Ammon's horn (tissue), 1 donor: ENCODE measurements at regions not wholly inside any gene's neighbourhood (a gene's known extent, or its start where the extent isn't known, plus 50 kb on each side); places are given as distances from the start of the nearest gene placed in this dataset.
"Not testable (repeated sequence)": the region's sequence is repeated elsewhere in the genome, so short reads cannot be mapped to it uniquely, and the experiment has no call there.

ENCODE experiments used
- DNase-seq: peaks from one replicate; pipeline ENCODE4 v3.0.0-alpha.2; 2016; ENCODE audit warnings: low spot score

GRCh38 chr5:27947088-27947487 is 908.7 kb upstream of the CDH9 start:
- peak; percentile 5 for DNase-seq

DNA sequence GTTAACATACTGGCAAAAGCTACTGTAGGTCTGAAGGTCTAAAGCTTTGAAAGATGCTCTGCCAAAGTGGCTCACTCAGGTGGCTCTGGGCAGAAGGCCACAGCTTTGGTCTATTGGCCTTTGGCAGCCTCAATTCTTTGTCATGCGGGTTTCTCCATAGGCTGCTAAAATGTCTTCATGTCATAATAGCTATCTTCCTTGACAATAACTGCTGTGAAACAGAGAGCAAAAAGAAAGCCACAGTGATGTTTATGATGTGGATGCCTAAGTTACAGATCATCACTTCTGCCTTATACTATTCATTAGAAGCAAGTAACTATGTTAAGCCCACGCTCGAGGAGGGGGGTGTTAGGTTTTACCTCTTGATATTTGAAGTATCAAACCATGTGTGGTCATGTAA is 906.1 kb upstream of the CDH9 start:
- DNase-seq: no peak

DNA sequence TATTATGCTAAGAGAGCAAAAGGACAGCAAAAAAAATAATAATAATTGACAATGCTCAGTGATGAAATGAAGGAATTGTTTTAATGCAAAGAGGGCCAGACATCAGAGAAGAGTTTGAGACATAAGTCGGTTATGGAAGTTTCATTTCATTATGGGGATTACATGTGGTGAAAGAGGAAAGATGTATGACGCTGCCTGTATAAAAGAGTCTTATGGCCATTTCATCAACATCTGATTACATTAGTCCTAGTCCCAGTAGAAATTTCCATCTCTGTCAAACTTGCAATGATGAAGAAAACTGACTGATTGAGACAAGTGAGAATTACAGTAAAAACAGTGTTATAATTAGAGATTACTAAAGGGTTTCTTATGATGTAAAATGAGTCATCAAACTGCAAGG is 900.6 kb upstream of the CDH9 start:
- DNase-seq: no peak

GRCh38 chr5:27928060-27928459 is 889.7 kb upstream of the CDH9 start:
- DNase-seq: no peak

- DNase-seq: no peak
Measured at GRCh38 chr5:27911216-27911615, 872.8 kb upstream of the CDH9 start.

- DNase-seq: no peak
Measured at GRCh38 chr5:27908341-27908740, 870.0 kb upstream of the CDH9 start.

GRCh38 chr5:27906931-27907601 is 868.7 kb upstream of the CDH9 start:
- DNase-seq: no peak

DNA sequence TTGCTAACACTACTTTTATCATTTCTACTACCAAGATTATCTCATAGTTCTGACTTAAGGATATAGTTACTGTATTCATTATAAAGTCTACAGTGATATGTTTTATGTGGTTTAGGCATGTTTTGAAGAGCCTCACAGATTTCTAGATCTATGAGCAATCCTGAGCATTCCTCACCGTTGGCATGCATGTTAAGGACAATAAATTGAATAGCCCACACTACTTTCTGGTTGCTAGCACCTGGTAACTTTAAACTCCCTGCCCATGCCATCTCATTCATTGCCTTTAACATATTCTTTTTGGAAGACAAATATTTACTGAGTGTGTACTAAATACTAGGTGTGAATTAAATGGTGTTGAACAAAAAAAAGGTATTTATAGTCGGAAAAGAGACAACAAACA is 868.1 kb upstream of the CDH9 start:
- DNase-seq: no peak

DNA sequence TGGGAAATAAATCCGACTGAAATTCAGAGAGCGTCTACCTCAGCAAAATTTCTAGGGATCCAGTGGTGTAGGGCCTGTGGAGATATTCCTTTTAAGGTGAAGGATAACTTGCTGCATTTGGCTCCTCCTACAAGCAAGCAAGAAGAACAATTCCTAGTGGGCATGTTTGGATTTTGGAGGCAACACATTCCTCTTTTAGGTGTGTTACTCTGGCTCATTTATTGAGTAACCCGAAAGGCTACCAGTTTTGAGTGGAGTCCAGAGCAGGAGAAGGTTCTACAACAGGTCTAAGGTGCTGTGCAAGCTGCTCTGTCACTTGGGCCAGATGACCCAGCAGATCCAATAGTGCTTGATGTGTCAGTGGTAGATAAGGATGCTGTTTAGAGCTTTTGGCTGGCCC is 862.4 kb upstream of the CDH9 start:
- no peak for DNase-seq

GRCh38 chr5:27876071-27876470 is 837.7 kb upstream of the CDH9 start:
- DNase-seq: no peak

- no peak for DNase-seq
Measured at GRCh38 chr5:27875148-27875547, 836.8 kb upstream of the CDH9 start.

DNA sequence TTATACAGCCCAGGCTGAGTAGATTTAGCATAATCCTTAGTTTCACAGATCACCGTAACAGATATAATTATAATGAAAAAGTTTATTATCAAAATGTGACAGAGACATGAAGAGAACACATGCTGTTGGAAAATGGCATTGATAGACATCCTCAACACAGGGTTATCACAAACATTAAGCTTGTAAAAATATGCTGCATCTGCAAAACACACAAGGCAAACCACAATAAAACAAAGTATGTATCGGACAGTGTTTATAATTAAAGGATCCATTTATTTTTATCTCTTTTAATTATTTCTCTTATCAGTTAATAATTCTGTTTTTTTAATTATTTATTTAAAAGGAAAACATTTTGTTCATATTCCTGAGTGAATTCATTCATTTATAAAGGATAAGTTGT is 829.9 kb upstream of the CDH9 start:
- DNase-seq: no peak

- DNase-seq: no peak
Measured at GRCh38 chr5:27855491-27855890, 817.1 kb upstream of the CDH9 start.

GRCh38 chr5:27854243-27854852 is 816.0 kb upstream of the CDH9 start:
- DNase-seq: no peak

DNA sequence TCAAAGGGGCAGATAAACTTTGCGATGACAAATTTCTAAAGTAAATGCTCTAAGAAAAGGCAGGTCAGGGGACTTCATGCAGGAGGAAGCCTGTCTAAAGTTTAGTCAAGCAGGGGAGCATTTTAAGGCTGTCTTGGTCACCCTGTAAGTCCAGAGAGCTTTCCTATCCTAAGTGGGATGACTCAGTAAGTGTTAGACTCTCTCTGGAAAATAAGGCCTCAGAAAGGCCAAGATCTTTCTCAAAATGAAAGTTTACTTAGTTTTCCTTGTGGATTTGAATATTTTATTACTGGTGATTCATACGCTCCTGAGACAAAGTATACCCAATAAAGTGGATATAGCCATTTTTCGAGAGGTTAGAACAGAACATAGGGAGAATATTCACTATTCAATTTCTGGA is 806.9 kb upstream of the CDH9 start:
- no peak for DNase-seq

DNA sequence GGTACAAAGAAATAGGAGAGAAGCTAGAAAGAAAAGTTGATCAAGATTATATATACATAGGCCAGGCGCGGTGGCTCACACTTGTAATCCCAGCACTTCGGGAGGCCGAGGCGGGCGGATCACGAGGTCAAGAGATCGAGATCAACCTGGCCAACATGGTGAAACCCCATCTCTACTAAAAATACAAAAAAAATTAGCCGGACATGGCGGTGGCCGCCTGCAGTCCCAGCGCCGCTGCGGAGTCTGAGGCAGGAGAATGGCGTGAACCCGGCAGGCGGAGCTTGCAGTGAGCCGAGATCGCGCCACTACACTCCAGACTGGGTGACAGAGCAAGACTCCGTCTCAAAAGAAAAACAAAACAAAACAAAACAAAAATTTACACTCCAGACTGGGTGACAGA is 798.3 kb upstream of the CDH9 start:
- DNase-seq: not testable (repeated sequence)

- no peak for DNase-seq
Measured at GRCh38 chr5:27832886-27833285, 794.5 kb upstream of the CDH9 start.

DNA sequence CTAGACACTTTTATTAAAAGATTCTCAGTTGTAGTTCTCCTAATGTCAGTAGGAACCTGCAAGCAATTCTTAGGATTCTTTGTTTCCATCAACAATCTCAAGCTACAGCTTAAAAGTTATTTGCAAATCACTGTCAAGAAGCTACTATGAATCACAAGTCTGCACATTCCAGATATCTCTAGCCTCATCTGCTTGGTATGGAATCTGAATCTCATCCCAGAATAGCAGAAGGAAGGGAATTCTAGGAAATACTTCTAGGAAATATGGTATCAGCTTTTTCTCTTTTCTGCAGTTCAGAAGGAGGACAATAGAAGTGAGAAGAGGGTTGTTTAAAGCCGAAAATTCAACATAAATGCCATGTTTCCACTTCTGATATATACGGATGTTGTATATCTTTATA is 792.2 kb upstream of the CDH9 start:
- DNase-seq: no peak

DNA sequence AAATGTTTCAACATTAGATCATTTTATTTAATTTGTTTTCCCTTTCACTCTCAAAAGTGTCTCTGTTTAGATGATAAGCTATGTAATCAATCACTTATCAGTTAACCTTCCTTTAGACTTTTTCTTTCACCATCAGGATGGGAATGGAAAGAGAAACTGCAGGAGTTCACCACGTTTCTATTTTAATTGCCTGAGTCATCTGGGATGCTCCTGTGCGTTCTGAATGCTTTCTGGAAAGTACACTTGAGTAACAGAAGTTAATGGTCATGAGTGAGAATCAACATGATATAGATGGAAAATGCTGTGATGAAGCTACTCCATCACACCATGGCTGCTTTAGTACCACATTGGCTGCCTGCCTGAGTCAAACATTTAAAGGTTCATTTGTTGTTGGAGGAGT is 783.3 kb upstream of the CDH9 start:
- DNase-seq: no peak

- DNase-seq: peak; percentile 55
Measured at GRCh38 chr5:27818888-27819287, 780.5 kb upstream of the CDH9 start.

- DNase-seq: no peak
Measured at GRCh38 chr5:27814983-27815382, 776.6 kb upstream of the CDH9 start.

DNA sequence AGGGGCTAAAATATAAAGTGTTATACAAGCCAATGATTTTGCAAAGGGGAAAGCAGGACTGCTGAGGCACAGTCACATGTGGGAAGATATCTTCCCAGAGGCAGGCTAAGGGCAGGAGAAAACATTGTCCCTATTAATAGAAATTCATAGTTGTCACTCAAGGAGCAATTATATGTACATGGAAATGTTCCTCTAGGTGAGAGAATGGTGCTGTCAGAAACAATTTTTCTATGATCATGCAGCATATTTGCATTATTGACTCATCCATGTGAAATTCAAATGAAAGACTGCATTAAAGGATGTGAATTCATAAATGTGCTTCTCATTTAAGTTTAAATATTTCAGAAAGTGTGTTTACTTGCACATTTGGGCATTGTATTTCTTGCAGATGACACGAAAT is 775.9 kb upstream of the CDH9 start:
- no peak for DNase-seq

DNA sequence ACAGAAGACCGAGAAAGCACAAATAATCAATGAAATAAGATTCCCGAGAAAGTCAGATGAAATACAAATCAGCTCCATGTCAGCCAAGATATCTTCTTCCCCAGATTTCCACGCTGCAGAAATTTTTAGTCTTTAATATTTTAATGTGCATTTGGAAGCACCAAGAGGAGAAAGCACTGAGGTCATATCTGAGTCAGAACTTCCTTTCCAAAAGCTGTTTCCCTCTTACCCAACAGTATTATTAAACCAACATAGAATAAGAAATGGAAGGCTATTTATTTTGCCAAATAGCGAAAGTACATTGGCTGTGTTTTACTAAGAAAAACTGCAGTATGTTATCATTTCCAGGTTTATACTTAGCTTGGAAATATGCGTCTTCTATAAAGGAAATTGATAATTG is 772.1 kb upstream of the CDH9 start:
- DNase-seq: no peak

DNA sequence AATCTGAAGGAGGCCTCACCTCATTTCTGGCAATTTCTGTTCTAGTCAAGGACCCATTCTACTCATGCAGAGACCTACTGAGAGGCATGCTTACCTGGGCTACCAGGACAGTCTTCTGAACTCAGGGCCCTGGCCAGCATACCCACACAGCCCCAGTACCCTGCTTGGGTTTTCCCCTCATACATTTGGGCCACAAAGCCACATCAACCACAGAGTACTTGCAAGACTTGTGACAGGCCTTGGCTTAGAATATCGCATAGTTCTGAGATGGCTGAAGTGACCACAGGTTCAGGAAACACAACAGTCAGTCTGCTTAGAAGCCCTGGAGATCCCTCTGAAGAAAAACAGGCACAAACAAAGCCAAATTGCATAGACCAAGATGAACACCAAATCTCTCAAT is 758.8 kb upstream of the CDH9 start:
- no peak for DNase-seq
